DMS153 (cell line): ENCODE measurements at regions not wholly inside any gene's neighbourhood (a gene's known extent, or its start where the extent isn't known, plus 50 kb on each side); places are given as distances from the start of the nearest gene placed in this dataset.
A peak's percentile ranks its signal among the peaks of the same experiment; 100 is the strongest.
"Not testable (repeated sequence)": the region's sequence is repeated elsewhere in the genome, so short reads cannot be mapped to it uniquely, and the experiment has no call there.

Experiments used
- DNase-seq: peaks from one replicate; lab custom pipeline; 2025; lab: John Stamatoyannopoulos, UW

- not testable (repeated sequence) for DNase-seq
Observed at GRCh38 chr12:14032191-14032590, 50.8 kb upstream of the GRIN2B start.

- DNase-seq, result no peak
Observed at GRCh38 chr12:14043776-14044175, 62.4 kb upstream of the GRIN2B start.

GRCh38 chr12:14048941-14049545 is 67.6 kb upstream of the GRIN2B start:
- no peak for DNase-seq

- DNase-seq, result no peak
Observed at GRCh38 chr12:14057895-14058294, 76.5 kb upstream of the GRIN2B start.

GRCh38 chr12:14058717-14059116 is 77.3 kb upstream of the GRIN2B start:
- no peak for DNase-seq

GRCh38 chr12:14059548-14059947 is 78.1 kb upstream of the GRIN2B start:
- DNase-seq, result no peak

- no peak for DNase-seq
Observed at GRCh38 chr12:14065616-14066015, 84.2 kb upstream of the GRIN2B start.

- DNase-seq, result no peak
Observed at GRCh38 chr12:14066021-14066420, 84.6 kb upstream of the GRIN2B start.

- no peak for DNase-seq
Observed at GRCh38 chr12:14068961-14069360, 87.6 kb upstream of the GRIN2B start.

- no peak for DNase-seq
Observed at GRCh38 chr12:14071833-14072232, 90.4 kb upstream of the GRIN2B start.

GRCh38 chr12:14072987-14073386 is 91.6 kb upstream of the GRIN2B start:
- DNase-seq, result no peak

- no peak for DNase-seq
Observed at GRCh38 chr12:14075797-14076393, 94.5 kb upstream of the GRIN2B start.

- DNase-seq, result no peak
Observed at GRCh38 chr12:14076538-14076937, 95.1 kb upstream of the GRIN2B start.

- no peak for DNase-seq
Observed at GRCh38 chr12:14086838-14087237, 105.4 kb upstream of the GRIN2B start.

- DNase-seq, result no peak
Observed at GRCh38 chr12:14099994-14100393, 118.6 kb upstream of the GRIN2B start.

GRCh38 chr12:14101556-14101955 is 120.2 kb upstream of the GRIN2B start:
- not testable (repeated sequence) for DNase-seq

- peak; percentile 3 for DNase-seq
Observed at GRCh38 chr12:14111230-14111865, 129.9 kb upstream of the GRIN2B start.

- DNase-seq, result no peak
Observed at GRCh38 chr12:14113031-14113430, 131.6 kb upstream of the GRIN2B start.

- DNase-seq, result no peak
Observed at GRCh38 chr12:14126692-14127091, 145.3 kb upstream of the GRIN2B start.

- no peak for DNase-seq
Observed at GRCh38 chr12:14129611-14130195, 148.3 kb upstream of the GRIN2B start.

GRCh38 chr12:14135996-14136395 is 154.6 kb upstream of the GRIN2B start:
- DNase-seq, result no peak

- DNase-seq, result no peak
Observed at GRCh38 chr12:14138495-14138894, 157.1 kb upstream of the GRIN2B start.
